Glomerular endothelial cell (primary cell): ENCODE measurements at regions not wholly inside any gene's neighbourhood (a gene's known extent, or its start where the extent isn't known, plus 50 kb on each side); places are given as distances from the start of the nearest gene placed in this dataset.
"Not testable (repeated sequence)": the region's sequence is repeated elsewhere in the genome, so short reads cannot be mapped to it uniquely, and the experiment has no call there.

Experiments used
- DNase-seq: peaks from one replicate; pipeline ENCODE4 v3.0.0-alpha.2; 2011; ENCODE audit warnings: low read depth, low spot score; ENCODE audit errors: extremely low read depth

GRCh38 chr20:22732751-22733150 is 148.4 kb upstream of the FOXA2 start:
- DNase-seq = no peak

- not testable (repeated sequence) for DNase-seq
These were observed 150.7 kb upstream of the FOXA2 start for GRCh38 chr20:22734946-22735647.

GRCh38 chr20:22740829-22741228 is 156.5 kb upstream of the FOXA2 start:
- DNase-seq = no peak

GRCh38 chr20:22744341-22745193 is 160.2 kb upstream of the FOXA2 start:
- no peak for DNase-seq

- DNase-seq = no peak
These were observed 160.8 kb upstream of the FOXA2 start for GRCh38 chr20:22745194-22745500.

- DNase-seq = no peak
These were observed 162.6 kb upstream of the FOXA2 start for GRCh38 chr20:22746957-22747356.

GRCh38 chr20:22752324-22752723 is 168.0 kb upstream of the FOXA2 start:
- no peak for DNase-seq

GRCh38 chr20:22757424-22758183 is 173.2 kb upstream of the FOXA2 start:
- DNase-seq = no peak

- no peak for DNase-seq
These were observed 174.4 kb upstream of the FOXA2 start for GRCh38 chr20:22758815-22759214.

- DNase-seq = no peak
These were observed 178.3 kb upstream of the FOXA2 start for GRCh38 chr20:22762576-22763256.

GRCh38 chr20:22763257-22763906 is 179.0 kb upstream of the FOXA2 start:
- DNase-seq = no peak

GRCh38 chr20:22768266-22769178 is 184.2 kb upstream of the FOXA2 start:
- no peak for DNase-seq

- no peak for DNase-seq
These were observed 185.9 kb upstream of the FOXA2 start for GRCh38 chr20:22770241-22770800.

GRCh38 chr20:22771706-22772105 is 187.3 kb upstream of the FOXA2 start:
- DNase-seq = no peak

- no peak for DNase-seq
These were observed 189.0 kb upstream of the FOXA2 start for GRCh38 chr20:22773344-22773743.

GRCh38 chr20:22775256-22775655 is 190.9 kb upstream of the FOXA2 start:
- no peak for DNase-seq

GRCh38 chr20:22775671-22776139 is 191.3 kb upstream of the FOXA2 start:
- DNase-seq = no peak

- no peak for DNase-seq
These were observed 192.0 kb upstream of the FOXA2 start for GRCh38 chr20:22776369-22776768.

- DNase-seq = no peak
These were observed 195.5 kb upstream of the FOXA2 start for GRCh38 chr20:22779878-22780277.
